ENCODE measurements at regions not wholly inside any gene's neighbourhood (a gene's known extent, or its start where the extent isn't known, plus 50 kb on each side); places are given as distances from the start of the nearest gene placed in this dataset.

DNA sequence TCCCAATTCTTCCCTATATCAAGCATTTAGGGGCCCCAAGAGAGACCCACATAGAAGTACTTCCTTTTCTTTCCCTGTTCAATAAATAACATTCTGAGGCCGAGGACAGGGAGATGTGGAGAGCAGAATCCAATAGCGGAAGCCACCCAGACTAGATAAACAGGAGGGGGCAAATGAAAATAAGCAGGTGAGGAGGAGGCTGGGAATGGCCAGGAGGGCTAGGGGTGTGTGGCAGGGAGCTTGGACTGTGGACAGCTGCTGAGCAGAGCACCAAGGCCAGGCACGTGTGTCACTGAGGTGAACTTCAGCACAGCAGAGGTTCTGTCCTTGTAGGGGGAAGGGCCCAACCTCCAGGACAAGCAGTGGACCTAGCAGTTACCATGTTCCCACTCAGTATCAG is 339.2 kb downstream of the FOXA2 start:
- Mint-ChIP-seq H3K27ac (no peak overlapping the region), H3K4me1 (no peaks in the 10 kb centered on the region), H3K36me3 (ENCODE audit: low read depth) (no peaks in the 10 kb centered on the region), H3K9me3 (peaks cover 21% of the 10 kb centered on the region), H3K27me3 (no peaks in the 10 kb centered on the region), H3K4me3 (no peak overlapping the region)
- ATAC-seq (replicated peaks), result no peak

DNA sequence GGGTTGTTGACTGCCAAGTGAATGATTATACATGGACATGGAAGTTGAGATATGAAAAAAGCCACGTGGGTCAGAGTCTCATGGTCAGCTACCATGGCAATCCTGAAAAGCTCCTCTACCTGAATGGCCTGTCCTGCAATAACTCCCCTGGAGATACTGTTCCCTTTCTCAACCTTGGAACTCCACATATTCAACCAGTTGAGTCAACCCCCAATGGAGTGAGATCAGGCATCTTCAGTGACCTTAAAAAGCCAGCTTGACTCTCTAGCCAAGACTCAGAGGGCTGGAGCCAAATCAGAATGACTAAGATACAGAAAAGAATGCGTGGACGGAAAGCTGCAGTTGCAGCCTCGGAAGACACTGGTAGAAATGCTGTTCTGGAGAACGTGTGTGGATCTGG is 341.3 kb downstream of the FOXA2 start:
- no peak overlapping the region for H3K27ac Mint-ChIP-seq
- no peaks in the 10 kb centered on the region for H3K4me1 Mint-ChIP-seq
- H3K27me3 Mint-ChIP-seq, result no peaks in the 10 kb centered on the region
- no peaks in the 10 kb centered on the region for H3K36me3 Mint-ChIP-seq (ENCODE audit: low read depth)
- peaks cover 25% of the 10 kb centered on the region for H3K9me3 Mint-ChIP-seq
- no peak for ATAC-seq (replicated peaks)
- H3K4me3 Mint-ChIP-seq, result no peak overlapping the region

DNA sequence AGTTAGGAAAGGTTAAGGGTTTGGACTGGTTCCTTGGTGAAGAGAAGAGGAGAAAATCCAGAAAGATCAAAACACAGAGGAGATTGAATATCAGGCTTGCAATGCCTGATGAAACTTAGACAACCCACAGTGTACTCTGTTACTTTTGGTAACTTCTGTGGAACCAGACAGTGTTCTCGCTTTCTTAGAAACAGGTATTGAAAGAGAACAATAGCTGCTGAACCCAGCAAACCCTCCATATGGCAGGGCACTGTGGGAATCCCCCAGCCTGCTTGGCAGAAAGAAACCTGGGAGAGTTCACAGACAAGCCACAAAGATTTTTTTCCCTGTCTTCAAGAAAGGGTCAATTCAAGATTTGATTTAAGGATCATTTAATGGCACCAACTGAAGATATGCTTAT is 342.8 kb downstream of the FOXA2 start:
- H3K9me3 Mint-ChIP-seq, result peaks cover 25% of the 10 kb centered on the region
- H3K27ac Mint-ChIP-seq, result no peak overlapping the region
- H3K27me3 Mint-ChIP-seq, result no peaks in the 10 kb centered on the region
- H3K36me3 Mint-ChIP-seq (ENCODE audit: low read depth), result no peaks in the 10 kb centered on the region
- no peak overlapping the region for H3K4me3 Mint-ChIP-seq
- ATAC-seq (replicated peaks), result no peak
- no peaks in the 10 kb centered on the region for H3K4me1 Mint-ChIP-seq

DNA sequence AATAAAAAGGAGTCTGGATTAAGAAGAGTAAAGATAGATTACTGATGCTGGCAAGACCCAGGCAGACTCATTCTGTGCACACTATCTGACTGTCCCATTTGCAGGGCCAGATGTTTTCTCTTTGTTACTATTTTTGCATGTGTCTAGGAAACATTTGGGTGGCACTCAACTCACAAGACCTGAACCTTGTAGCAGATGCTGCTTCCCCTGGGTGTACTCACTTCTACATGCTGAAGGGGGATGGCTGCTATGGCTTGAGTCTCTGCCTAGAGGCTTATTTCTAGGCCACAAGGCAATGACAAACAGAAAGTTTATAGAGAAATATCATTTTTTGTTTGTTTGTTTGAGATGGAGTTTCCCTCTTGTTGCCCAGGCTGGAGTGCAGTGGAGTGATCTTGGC is 351.4 kb downstream of the FOXA2 start:
- Mint-ChIP-seq H3K27me3 (no peaks in the 10 kb centered on the region), H3K27ac (no peak overlapping the region), H3K4me3 (no peak overlapping the region), H3K4me1 (no peaks in the 10 kb centered on the region), H3K36me3 (ENCODE audit: low read depth) (no peaks in the 10 kb centered on the region), H3K9me3 (peaks cover 10% of the 10 kb centered on the region)
- no peak for ATAC-seq (replicated peaks)

DNA sequence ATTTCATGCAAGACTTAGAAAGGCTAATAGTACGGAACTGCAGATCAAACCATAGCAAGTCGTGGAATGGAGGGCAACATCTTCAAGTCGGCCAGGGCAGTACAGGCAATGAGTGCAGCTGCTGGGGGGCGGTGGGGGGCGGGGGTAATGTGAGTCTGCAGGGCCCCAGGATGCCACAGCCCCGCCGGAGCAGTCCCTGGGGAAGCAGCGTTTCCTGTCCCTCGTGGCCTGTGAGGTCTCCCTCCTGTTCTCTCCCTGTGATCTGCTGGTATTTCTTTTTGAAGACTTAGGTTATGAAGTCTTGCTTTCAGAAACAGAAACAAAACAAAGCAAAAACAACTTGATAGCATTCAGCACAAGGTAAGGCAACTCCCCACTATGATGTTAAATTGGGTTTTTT is 351.9 kb downstream of the FOXA2 start:
- Mint-ChIP-seq H3K27ac (no peak overlapping the region), H3K4me1 (no peaks in the 10 kb centered on the region), H3K27me3 (no peaks in the 10 kb centered on the region), H3K9me3 (peaks cover 11% of the 10 kb centered on the region), H3K4me3 (no peak overlapping the region), H3K36me3 (ENCODE audit: low read depth) (no peaks in the 10 kb centered on the region)
- no peak for ATAC-seq (replicated peaks)

DNA sequence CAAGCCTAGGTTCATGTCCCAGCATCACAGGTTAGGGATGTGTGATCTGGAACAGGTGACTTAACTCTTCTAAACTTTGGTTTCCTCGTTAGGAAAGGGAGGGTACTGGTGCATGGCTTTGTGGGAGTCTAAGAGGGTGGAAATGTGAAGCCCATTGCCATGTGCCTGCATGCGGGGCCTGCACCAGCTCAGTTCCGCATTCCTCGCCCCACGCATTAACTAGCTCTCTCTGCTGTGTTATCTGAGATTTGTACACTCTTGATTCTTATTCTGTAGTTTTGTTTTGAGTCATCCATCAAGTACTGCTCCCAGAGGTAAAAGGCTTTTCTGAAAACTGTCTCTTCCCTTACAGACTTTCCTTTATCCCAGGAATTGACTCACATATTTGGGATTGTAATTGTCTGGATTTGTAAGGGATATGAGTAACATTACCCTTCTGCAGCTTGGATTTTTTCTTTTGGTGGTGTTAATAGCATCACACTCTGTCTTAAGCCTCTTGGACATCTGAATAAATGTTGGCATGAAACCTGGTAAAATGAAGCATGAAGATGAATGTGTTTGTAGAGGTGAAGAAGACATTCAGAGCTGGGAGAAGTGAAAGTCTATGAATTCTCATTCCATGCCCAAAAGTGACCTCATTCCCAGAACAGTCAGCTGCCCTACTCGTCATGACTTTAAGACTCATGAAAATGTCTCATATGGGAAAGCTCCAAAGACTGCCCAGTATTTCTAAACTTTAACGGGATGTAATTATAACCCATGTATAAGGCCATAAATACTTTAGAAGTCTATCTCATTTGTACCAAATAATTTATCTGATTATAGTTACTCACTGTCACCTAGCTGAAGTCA is 357.3 kb downstream of the FOXA2 start:
- Mint-ChIP-seq H3K27me3 (no peaks in the 10 kb centered on the region), H3K9me3 (peaks cover 13% of the 10 kb centered on the region), H3K4me1 (no peaks in the 10 kb centered on the region), H3K36me3 (ENCODE audit: low read depth) (no peaks in the 10 kb centered on the region), H3K27ac (no peak overlapping the region), H3K4me3 (no peak overlapping the region)
- no peak for ATAC-seq (replicated peaks)

DNA sequence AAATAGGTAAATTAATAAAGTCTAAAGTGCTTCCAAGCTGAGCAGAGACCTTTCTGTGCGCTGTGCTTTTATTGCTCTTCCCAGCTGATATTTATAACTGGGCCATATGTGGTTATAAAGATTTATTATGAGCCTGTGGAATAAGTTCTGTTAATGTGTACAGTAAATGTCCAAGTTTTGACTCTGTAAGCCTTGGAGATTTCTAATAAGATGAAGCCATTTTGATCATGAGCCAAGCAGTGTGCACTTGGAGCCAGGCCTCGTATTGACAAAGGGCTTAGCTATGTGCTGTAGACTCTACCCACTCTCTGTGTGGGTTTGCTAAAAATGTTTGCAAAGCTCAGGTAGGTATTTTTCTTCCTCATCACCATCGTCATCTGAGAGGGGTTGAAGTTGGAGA is 361.1 kb downstream of the FOXA2 start:
- no peaks in the 10 kb centered on the region for H3K4me1 Mint-ChIP-seq
- H3K27me3 Mint-ChIP-seq, result no peaks in the 10 kb centered on the region
- no peaks in the 10 kb centered on the region for H3K36me3 Mint-ChIP-seq (ENCODE audit: low read depth)
- H3K27ac Mint-ChIP-seq, result no peak overlapping the region
- ATAC-seq (replicated peaks), result no peak
- peaks cover 17% of the 10 kb centered on the region for H3K9me3 Mint-ChIP-seq
- no peak overlapping the region for H3K4me3 Mint-ChIP-seq

DNA sequence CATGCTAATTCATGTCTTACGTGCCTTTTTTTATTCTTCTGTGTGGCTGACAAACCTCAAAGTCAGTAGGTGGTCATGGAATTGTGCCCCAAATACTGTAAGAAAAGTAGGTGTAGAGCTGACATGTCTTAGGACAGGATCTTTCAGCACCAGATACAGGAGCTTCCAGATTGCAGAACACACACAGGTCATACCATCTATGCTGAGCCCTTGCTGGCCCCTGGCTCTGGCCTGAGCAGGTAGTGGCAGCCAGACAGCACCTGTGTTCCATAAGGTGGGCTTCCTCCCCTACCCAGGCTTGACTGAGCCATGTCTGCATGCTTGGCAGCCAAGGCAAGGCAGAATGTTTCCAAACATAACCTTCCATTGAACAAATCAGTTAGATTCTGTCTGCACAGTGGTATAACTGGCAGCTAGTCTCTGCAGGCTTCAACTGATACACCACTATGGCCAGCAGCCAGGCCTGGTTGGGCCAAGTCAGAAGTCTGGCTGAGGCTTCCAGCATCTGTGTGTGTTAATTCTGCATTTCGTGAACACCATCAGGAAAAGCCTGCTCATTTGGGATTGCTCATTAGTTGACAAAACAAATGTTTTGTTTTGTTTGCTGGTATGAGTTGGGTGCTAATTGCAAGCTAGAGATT is 366.5 kb downstream of the FOXA2 start:
- ATAC-seq (replicated peaks), result no peak
- H3K9me3 Mint-ChIP-seq, result peaks cover 12% of the 10 kb centered on the region
- no peaks in the 10 kb centered on the region for H3K4me1 Mint-ChIP-seq
- no peaks in the 10 kb centered on the region for H3K36me3 Mint-ChIP-seq (ENCODE audit: low read depth)
- no peak overlapping the region for H3K4me3 Mint-ChIP-seq
- H3K27ac Mint-ChIP-seq, result no peak overlapping the region
- no peaks in the 10 kb centered on the region for H3K27me3 Mint-ChIP-seq

DNA sequence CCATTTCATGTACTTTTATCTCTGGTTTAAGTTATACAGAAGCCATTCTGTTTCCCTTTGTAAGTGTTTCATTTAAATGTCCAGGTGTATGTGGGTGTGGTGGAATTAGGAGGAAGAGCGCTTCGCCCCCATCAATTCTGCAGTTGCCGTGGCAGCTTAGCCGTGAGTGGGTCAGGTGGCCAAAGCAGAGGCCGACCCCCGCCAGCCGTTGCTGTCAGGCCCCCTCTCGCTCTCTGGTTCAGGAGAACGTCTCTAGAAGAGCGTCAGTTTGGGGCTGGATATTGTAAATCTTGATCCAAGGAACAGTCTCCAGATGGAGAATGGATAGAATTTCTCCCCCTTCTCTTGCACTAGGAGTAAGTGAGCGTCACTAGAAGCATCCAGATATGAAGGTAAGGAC is 367.4 kb downstream of the FOXA2 start:
- Mint-ChIP-seq H3K27me3 (no peaks in the 10 kb centered on the region), H3K4me1 (no peaks in the 10 kb centered on the region), H3K27ac (no peak overlapping the region), H3K9me3 (peaks cover 12% of the 10 kb centered on the region), H3K4me3 (no peak overlapping the region), H3K36me3 (ENCODE audit: low read depth) (no peaks in the 10 kb centered on the region)
- no peak for ATAC-seq (replicated peaks)

DNA sequence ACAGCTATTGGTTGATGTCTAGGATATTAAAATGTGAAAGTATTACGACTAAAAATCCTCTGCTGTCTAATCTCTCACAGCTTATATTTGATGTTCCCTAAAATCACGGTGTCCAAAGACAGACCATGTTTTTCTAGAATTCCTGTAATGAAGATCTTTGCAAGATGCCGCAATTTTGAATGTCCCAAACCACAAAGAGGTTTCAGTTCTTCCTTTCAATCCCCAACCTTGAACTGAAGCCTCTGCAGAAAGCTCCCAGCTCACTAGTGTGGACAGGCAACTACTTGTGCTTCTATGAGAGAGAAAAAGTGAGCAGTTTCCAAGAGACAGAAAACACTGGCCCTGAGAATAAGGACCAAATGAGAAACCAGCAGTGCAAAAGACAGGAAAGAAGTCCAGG is 370.1 kb downstream of the FOXA2 start:
- H3K27me3 Mint-ChIP-seq, result no peaks in the 10 kb centered on the region
- no peak for ATAC-seq (replicated peaks)
- no peak overlapping the region for H3K4me3 Mint-ChIP-seq
- peaks cover 8% of the 10 kb centered on the region for H3K9me3 Mint-ChIP-seq
- H3K4me1 Mint-ChIP-seq, result no peaks in the 10 kb centered on the region
- no peak overlapping the region for H3K27ac Mint-ChIP-seq
- H3K36me3 Mint-ChIP-seq (ENCODE audit: low read depth), result no peaks in the 10 kb centered on the region

DNA sequence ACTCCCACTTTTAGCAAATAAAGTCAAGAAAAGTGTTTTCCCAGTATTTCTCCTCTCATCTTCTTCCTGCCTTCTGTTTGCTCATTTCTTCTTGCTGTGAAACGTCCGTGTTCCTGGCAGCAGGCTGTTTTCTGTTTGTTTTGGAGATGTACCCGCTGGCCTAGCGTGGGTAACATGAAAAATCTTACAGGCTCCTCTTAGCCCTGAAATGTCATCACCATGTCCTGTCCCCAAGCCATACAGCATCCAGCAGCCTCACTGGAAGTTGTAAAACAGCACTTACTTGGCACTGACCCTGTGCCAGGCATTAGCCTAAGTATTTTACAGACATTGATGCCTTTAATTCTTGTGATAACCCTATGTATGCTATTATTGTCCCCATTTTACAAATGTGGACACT is 371.1 kb downstream of the FOXA2 start:
- no peaks in the 10 kb centered on the region for H3K27me3 Mint-ChIP-seq
- no peaks in the 10 kb centered on the region for H3K4me1 Mint-ChIP-seq
- H3K36me3 Mint-ChIP-seq (ENCODE audit: low read depth), result no peaks in the 10 kb centered on the region
- H3K9me3 Mint-ChIP-seq, result peaks cover 8% of the 10 kb centered on the region
- no peak overlapping the region for H3K27ac Mint-ChIP-seq
- no peak overlapping the region for H3K4me3 Mint-ChIP-seq
- no peak for ATAC-seq (replicated peaks)

DNA sequence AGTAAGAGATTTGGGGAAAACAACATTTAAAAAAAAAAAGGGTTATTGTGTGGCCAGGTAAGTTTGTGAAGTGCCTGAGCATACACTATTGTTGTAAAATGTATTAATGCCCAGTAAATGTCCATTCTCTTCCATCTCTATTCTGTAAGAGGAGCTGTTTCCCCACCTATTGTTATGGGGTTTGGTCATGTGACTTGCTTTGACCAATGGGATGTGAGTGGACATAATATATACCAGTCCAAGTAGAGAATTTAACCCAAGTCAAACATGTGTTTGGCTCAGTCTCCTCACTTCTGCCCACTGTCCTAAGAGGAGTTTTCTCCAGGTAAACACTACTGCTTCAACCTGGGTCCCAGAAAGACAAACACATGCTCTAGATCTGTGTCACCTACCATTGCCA is 377.1 kb downstream of the FOXA2 start:
- Mint-ChIP-seq H3K36me3 (ENCODE audit: low read depth) (no peaks in the 10 kb centered on the region), H3K4me3 (no peak overlapping the region), H3K27ac (no peak overlapping the region), H3K27me3 (no peaks in the 10 kb centered on the region), H3K4me1 (no peaks in the 10 kb centered on the region), H3K9me3 (peaks cover 11% of the 10 kb centered on the region)
- ATAC-seq (replicated peaks), result no peak

DNA sequence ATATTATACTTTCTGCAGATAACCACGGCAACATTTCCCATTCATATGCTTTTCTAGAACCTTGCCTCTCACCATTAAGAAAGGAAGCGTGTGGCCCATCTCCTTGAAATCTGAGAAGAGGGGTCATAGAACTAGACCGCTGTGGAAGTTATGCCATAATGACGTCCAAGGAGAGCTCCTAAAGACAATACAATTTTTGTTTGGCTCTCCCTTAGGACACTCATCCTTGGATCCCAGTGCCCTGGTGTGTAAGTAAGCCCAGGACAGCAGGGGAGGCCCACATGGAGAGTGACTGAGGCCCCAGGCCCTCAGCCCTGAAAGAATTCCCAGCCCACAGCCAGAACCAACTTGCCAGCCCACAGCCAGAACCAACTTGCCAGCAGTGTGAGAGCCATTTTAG is 379.6 kb downstream of the FOXA2 start:
- H3K27me3 Mint-ChIP-seq, result no peaks in the 10 kb centered on the region
- H3K4me1 Mint-ChIP-seq, result no peaks in the 10 kb centered on the region
- no peaks in the 10 kb centered on the region for H3K36me3 Mint-ChIP-seq (ENCODE audit: low read depth)
- no peak overlapping the region for H3K27ac Mint-ChIP-seq
- H3K4me3 Mint-ChIP-seq, result no peak overlapping the region
- peaks cover 14% of the 10 kb centered on the region for H3K9me3 Mint-ChIP-seq
- no peak for ATAC-seq (replicated peaks)

DNA sequence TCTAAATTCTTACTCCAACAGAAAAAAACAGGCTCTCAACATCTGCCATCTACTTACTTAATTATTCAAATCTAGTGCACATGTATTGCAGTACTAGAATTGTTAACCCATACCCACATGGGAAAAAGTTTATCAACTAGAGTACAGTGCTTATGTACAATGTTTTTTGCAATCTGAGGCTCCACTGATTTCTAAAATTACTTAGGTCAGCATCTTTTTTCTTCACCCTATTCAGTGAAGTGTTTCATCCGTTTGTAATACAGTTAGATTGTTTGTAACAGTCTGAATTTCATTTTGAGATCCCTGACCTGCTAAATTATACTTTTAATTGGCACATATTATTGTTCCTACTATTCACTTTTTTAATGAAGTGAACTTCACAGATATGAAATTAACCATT is 402.2 kb downstream of the FOXA2 start:
- Mint-ChIP-seq H3K9me3 (peaks cover 7% of the 10 kb centered on the region), H3K27me3 (no peaks in the 10 kb centered on the region), H3K36me3 (ENCODE audit: low read depth) (no peaks in the 10 kb centered on the region), H3K27ac (no peak overlapping the region), H3K4me3 (no peak overlapping the region), H3K4me1 (no peaks in the 10 kb centered on the region)
- no peak for ATAC-seq (replicated peaks)

DNA sequence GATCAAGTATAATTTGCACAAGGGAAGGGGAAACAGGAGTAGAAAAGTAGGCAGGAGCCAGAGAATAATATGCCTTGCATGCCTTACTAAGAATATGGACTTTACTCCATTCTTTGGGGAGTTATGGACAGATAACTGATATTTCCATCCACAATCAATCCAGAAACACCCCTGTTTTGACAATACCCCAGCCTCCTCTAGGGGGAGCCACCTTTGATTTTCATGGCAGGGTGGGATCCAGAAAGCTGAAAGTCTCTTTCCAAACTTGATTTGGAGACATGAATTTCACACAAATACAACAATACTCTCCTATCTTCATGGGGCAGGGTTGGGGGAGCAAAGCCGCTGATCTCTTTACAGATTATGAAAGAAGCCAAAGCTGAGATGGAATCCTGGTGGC is 404.1 kb downstream of the FOXA2 start:
- Mint-ChIP-seq H3K9me3 (peaks cover 8% of the 10 kb centered on the region), H3K27ac (no peak overlapping the region), H3K4me1 (no peaks in the 10 kb centered on the region), H3K27me3 (no peaks in the 10 kb centered on the region), H3K36me3 (ENCODE audit: low read depth) (no peaks in the 10 kb centered on the region), H3K4me3 (no peak overlapping the region)
- ATAC-seq (replicated peaks), result no peak
